ENCODE measurements at regions not wholly inside any gene's neighbourhood (a gene's known extent, or its start where the extent isn't known, plus 50 kb on each side); places are given as distances from the start of the nearest gene placed in this dataset.
A peak's percentile ranks its signal among the peaks of the same experiment; 100 is the strongest.
"Not testable (repeated sequence)": the region's sequence is repeated elsewhere in the genome, so short reads cannot be mapped to it uniquely, and the experiment has no call there.

GRCh38 chr15:44817797-44818196 is 81.5 kb downstream of the TRIM69 start:
- DNase-seq: not testable (repeated sequence)

GRCh38 chr15:44819331-44819987 is 83.1 kb downstream of the TRIM69 start:
- DNase-seq: peak in 1 of 2 experiments; percentile 46

GRCh38 chr15:44820535-44820934 is 84.2 kb downstream of the TRIM69 start:
- not testable (repeated sequence) for DNase-seq

- DNase-seq: peak; percentile 5 to 64
Observed at GRCh38 chr15:44820967-44821366, 84.6 kb downstream of the TRIM69 start.

- not testable (repeated sequence) for DNase-seq
Observed at GRCh38 chr15:44824277-44825145, 88.2 kb downstream of the TRIM69 start.

GRCh38 chr15:44826583-44826982 is 90.3 kb downstream of the TRIM69 start:
- not testable (repeated sequence) for DNase-seq

- not testable (repeated sequence) for DNase-seq
Observed at GRCh38 chr15:44828229-44828914, 92.0 kb downstream of the TRIM69 start.

GRCh38 chr15:44829150-44829549 is 92.8 kb downstream of the TRIM69 start:
- not testable (repeated sequence) for DNase-seq

GRCh38 chr15:44830692-44831408 is 94.5 kb downstream of the TRIM69 start:
- DNase-seq: not testable (repeated sequence)

- not testable (repeated sequence) for DNase-seq
Observed at GRCh38 chr15:44831409-44831741, 95.0 kb downstream of the TRIM69 start.

GRCh38 chr15:44832133-44832532 is 95.8 kb downstream of the TRIM69 start:
- not testable (repeated sequence) for DNase-seq

- DNase-seq: not testable (repeated sequence)
Observed at GRCh38 chr15:44833081-44833480, 96.8 kb downstream of the TRIM69 start.

- DNase-seq: not testable (repeated sequence)
Observed at GRCh38 chr15:44833761-44834160, 97.4 kb downstream of the TRIM69 start.

GRCh38 chr15:44835082-44835481 is 98.8 kb downstream of the TRIM69 start:
- not testable (repeated sequence) for DNase-seq

GRCh38 chr15:44836094-44836493 is 99.8 kb downstream of the TRIM69 start:
- DNase-seq: no peak

GRCh38 chr15:44838929-44839328 is 102.6 kb downstream of the TRIM69 start:
- not testable (repeated sequence) for DNase-seq

GRCh38 chr15:44841762-44842161 is 105.4 kb downstream of the TRIM69 start:
- not testable (repeated sequence) for DNase-seq

- DNase-seq: peak in 1 of 2 experiments; percentile 14
Observed at GRCh38 chr15:44842883-44843282, 106.6 kb downstream of the TRIM69 start.

- not testable (repeated sequence) for DNase-seq
Observed at GRCh38 chr15:44844936-44845335, 108.6 kb downstream of the TRIM69 start.

- not testable (repeated sequence) for DNase-seq
Observed at GRCh38 chr15:44846156-44846555, 109.8 kb downstream of the TRIM69 start.

GRCh38 chr15:44847555-44847954 is 108.9 kb upstream of the TERB2 start:
- not testable (repeated sequence) for DNase-seq

- not testable (repeated sequence) for DNase-seq
Observed at GRCh38 chr15:44848859-44849258, 107.6 kb upstream of the TERB2 start.
